ENCODE measurements at regions not wholly inside any gene's neighbourhood (a gene's known extent, or its start where the extent isn't known, plus 50 kb on each side); places are given as distances from the start of the nearest gene placed in this dataset.

- no peak for TF ChIP-seq CTCF (IDR thresholded peaks at IDR 0.05)
- no peak for TF ChIP-seq POLR2A (IDR thresholded peaks at IDR 0.05)
Observed at GRCh38 chr6:132900849-132901248, 86.5 kb downstream of the RPS12 start.
